ENCODE measurements at regions not wholly inside any gene's neighbourhood (a gene's known extent, or its start where the extent isn't known, plus 50 kb on each side); places are given as distances from the start of the nearest gene placed in this dataset.

GRCh38 chr5:153437251-153437650 is 53.2 kb upstream of the GRIA1 start:
- TF ChIP-seq CTCF (optimal IDR thresholded peaks at IDR 0.05 in 1 of 3, IDR thresholded peaks at IDR 0.05 in 1 of 3, conservative IDR thresholded peaks at IDR 0.05 in 1 of 3; ENCODE audit: extremely low read depth in 1 of 3, insufficient read depth in 2 of 3, low read length in 3 of 3) (no peak), EZH2 (IDR thresholded peaks at IDR 0.05; ENCODE audit: low read length) (no peak)
